Stimulated activated CD4-positive, alpha-beta T cell treated with anti-CD3 and anti-CD28 coated beads, Interleukin-1b, Interleukin-23, amount 100 ng/mL, for 48 hours (primary cell): ENCODE measurements at regions not wholly inside any gene's neighbourhood (a gene's known extent, or its start where the extent isn't known, plus 50 kb on each side); places are given as distances from the start of the nearest gene placed in this dataset.
A peak's percentile ranks its signal among the peaks of the same experiment; 100 is the strongest.

Source experiments
- DNase-seq: peaks from one replicate; pipeline ENCODE4 v3.0.0-alpha.2; 2020

- DNase-seq: no peak
Measured at GRCh38 chr5:158080112-158080511, 221.2 kb upstream of the CLINT1 start.

DNA sequence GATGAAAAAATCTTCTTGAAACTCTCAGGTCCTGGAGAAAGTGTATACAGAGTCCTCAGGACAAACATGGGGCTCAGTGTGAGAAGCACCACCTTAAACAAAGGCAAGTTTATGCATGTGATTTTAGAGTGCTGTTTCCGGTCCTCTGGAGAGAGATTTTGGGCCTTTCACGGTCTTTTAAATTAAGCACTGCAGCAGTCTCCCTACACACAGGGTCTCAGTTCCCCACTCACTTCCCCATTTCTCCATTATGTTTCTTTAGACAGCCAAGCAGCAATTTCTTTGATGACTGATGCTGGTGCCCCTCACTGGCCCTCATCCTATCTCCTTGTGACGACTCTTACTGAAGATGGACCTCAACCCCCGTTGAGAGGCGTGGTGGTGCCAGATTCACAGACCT lies 220.2 kb upstream of the CLINT1 start:
- DNase-seq: no peak

- peak; percentile 43 for DNase-seq
Measured at GRCh38 chr5:158074992-158075769, 216.2 kb upstream of the CLINT1 start.

- no peak for DNase-seq
Measured at GRCh38 chr5:158074597-158074991, 215.6 kb upstream of the CLINT1 start.

DNA sequence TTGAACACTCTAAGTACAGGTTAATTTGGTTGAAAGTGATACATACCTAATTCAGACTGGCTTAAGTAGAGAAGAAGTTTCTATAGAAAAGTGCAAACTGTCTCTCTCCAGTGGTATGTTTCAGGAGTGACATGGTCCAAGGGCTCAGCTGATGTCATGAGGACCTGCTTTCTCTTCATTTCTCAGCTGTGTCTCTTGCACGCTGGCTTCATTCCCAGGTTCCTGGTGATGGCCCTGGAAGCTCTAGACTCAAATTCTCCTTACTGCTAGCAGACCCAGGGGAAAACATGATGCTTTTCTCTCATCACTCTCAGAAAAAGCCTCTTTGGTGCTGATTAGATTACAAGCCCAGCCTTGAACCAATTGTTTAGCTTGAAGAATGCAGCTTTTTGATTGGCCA lies 211.9 kb upstream of the CLINT1 start:
- DNase-seq: no peak

DNA sequence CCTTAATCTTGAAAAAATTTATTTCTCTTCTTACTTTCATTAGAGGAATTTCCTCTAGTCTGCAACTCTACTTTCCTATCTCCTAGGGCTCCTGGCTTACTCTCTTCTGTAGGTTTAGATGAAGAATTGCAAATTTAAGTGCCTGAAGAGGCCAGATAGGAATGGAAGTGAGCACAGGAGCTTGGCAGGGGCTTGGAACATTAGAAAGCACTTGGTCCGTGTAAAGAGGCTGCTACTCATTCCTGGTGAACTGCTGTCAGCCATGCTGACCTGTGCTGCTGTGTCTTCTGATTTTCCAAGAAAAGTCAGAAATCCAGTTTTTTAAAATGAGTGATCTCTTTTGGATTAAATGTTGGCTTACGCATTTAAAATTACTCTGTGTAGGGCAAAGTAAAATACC lies 210.9 kb upstream of the CLINT1 start:
- no peak for DNase-seq

DNA sequence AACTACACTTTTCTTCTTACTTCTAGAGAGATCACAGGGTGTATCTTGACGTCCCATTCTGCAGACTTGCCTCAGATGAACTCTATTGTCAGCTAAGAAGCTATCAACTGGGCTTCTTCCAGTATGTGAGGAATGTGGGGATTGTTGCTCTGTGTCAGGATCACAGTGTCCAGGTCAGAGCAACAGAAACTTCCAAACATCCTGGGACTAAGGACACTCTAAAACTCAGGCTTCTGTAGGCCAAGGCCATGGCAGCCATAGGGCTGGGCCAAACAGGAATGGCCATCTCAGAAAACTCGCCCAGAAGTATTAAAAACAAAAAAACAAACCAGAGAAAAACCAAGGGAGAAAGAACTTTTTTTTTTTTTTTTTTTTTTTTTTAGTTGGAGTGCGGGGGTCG lies 210.0 kb upstream of the CLINT1 start:
- no peak for DNase-seq

- no peak for DNase-seq
Measured at GRCh38 chr5:158066076-158066475, 207.1 kb upstream of the CLINT1 start.

DNA sequence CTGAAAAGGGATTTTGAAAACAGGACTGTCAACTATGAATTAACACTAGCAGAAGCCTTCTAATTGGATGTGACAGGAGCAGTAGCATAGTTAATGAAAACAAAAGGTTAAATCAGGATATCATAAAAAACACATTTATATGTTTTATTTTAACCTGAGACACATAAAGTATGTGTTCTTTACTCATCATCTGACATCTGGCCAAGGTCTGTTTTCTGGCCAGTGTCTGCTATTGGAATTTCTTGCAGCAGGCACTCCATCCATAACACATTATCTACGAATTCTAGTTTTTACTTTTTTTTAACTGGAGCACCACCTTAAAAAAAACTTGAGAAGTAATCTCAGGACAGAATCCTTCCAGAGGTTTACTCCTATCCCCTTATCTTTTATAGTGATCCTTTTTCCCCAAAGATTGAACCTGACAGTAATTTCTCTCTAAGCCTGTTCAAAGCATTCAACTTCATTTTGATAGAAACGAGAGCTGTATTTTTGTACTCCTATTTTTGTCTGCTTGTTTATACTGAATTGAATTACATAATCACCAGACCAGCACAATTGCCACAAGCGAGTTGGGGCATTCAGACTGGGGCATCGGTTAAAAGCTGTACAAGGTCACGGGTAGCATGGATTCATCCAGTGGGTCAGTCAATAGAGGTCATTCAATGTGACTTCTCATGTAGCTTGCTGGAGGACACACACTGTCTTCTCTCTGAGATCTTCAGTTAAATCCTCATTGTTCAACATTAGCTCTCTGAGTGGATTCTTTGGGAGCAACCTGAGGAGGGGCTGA lies 205.6 kb upstream of the CLINT1 start:
- DNase-seq: no peak

GRCh38 chr5:158063052-158063451 lies 204.1 kb upstream of the CLINT1 start:
- no peak for DNase-seq

DNA sequence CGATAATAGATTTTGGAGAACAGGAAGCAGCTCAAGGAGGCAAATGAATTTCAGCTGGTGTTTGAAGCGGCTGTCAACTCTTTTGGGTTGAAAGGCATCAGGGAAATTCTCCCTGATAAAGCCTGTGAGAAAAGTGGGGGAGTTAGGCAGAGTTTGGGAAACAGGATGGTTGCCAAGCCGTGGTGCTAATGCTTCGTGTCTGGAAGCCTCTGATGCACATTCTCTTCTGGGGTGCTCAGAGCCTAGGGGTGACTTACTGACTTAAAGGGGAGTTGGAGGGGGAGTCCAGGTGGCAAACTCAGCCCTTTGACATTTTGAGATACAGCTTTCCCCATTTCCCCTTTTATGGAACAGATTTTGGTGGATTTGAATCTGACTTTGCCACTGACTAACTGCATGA lies 202.5 kb upstream of the CLINT1 start:
- no peak for DNase-seq

DNA sequence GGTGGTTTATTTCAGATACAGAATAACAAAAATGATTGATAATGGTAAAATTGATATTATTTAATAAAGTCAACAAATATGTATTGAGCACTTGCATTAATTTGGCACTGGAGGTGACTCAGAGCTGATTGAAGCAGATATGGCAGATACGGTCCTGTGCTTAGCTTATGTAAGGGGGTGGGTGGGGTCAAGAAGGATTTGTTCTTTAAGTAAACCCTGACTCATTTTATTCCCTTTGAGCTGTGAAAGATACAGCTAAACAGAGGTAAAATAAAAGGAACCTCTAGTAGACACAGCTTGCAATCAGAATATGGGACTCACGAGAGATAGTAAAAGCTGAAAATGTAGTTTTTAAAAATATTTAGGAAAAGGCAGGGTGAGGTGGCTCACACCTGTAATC lies 201.3 kb upstream of the CLINT1 start:
- no peak for DNase-seq

GRCh38 chr5:158058208-158059120 lies 199.5 kb upstream of the CLINT1 start:
- DNase-seq: no peak

DNA sequence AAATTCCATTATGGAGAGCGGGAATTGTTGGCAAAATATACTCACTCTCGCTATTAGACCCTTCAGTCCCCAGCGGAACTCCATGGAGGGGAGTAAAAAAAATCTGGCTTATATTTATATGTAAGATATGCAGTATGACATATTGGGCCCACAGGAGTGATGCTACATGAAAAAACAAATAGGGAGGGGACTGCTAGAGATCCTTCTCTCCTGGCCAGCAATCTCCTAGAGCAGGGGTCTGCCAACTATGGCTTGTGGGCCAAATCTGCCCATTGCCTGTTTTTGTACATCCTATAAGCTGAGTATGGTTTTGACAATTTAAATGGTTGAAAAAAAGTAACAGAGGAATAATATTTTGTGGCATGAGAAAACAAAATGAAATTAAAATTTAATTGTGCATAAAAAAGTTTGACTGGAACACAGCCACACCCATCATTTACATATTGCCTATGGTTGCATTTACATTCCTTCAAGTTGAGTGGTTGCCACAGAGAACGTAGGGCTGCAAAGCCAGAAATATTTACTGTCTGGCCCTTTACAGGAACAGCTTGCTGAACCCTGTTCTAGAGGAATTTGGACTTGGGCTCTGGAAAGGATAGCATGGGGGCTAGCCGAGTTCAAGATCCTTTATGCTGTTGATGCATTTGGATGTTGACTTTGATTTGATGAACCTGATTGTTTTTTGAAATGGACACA lies 197.3 kb upstream of the CLINT1 start:
- no peak for DNase-seq

GRCh38 chr5:158055111-158055501 lies 196.2 kb upstream of the CLINT1 start:
- no peak for DNase-seq

GRCh38 chr5:158054223-158055110 lies 195.5 kb upstream of the CLINT1 start:
- DNase-seq: no peak

DNA sequence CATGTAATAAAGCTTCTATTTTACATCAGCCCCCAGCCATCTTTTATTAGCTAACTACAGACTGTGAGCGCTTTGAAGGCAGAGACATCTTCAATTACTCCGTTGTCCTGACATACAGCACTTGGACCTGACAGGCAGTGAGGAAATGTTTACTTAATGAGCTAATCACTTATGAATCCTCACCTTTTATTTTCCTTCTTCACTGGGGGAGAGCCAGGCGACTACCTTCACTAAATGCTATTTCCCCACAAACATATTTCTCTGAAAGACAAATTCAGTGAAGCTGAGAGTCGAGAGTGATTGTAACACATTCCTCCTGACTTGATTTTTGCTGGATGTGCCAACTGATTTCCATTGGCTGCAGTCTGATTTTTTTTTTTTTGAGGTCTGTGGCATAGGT lies 192.1 kb upstream of the CLINT1 start:
- no peak for DNase-seq

GRCh38 chr5:158050421-158050820 lies 191.5 kb upstream of the CLINT1 start:
- DNase-seq: no peak

GRCh38 chr5:158049459-158049858 lies 190.5 kb upstream of the CLINT1 start:
- no peak for DNase-seq

GRCh38 chr5:158045696-158046095 lies 186.8 kb upstream of the CLINT1 start:
- DNase-seq: no peak

DNA sequence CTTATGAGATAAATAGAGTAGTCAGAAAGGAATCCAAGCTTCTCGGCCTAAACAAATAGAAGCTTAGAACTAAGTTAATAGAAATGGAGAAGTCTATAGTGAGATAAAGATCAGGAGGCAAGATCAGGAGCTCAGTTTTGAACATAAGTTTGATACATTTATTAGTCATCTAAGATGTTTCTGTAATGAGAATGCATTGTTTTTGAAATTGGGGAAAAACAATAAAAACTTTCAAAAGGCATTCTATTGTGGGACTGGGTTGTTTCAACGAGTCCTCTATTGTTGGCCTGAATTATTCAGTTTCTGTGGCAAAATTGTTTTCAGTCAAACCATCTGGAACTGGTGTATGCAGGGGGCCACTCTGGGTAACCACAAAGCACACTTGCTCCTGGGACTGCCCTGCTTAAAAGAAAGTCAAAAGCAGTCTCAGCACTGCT lies 181.0 kb upstream of the CLINT1 start:
- DNase-seq: no peak

- DNase-seq: no peak
Measured at GRCh38 chr5:158039441-158039840, 180.5 kb upstream of the CLINT1 start.
